D721Med (cell line): ENCODE measurements at regions not wholly inside any gene's neighbourhood (a gene's known extent, or its start where the extent isn't known, plus 50 kb on each side); places are given as distances from the start of the nearest gene placed in this dataset.

Experiments
- DNase-seq: peaks from one replicate; pipeline ENCODE4 v3.0.0; 2011; ENCODE audit warnings: low spot score; ENCODE audit not compliant: insufficient read length
- FAIRE-seq: peaks from 2 replicates; lab custom pipeline; 2011; peaks lifted over from hg19 to GRCh38; lab: Jason Lieb, UNC
- CTCF ChIP-seq: IDR thresholded peaks from 2 replicates; pipeline ENCODE4 v1.5.1; 2012; ENCODE audit warnings: mild to moderate bottlenecking, control low read depth; ENCODE audit not compliant: insufficient read depth; ENCODE audit errors: missing control alignments

- FAIRE-seq (no peak), DNase-seq (no peak)
- no peak for TF ChIP-seq CTCF
These were observed 354.0 kb downstream of the UQCRFS1 start for GRCh38 chr19:28858933-28859332.

- no peak for TF ChIP-seq CTCF
- DNase-seq (no peak), FAIRE-seq (no peak)
These were observed 355.0 kb downstream of the UQCRFS1 start for GRCh38 chr19:28857967-28858366.

DNA sequence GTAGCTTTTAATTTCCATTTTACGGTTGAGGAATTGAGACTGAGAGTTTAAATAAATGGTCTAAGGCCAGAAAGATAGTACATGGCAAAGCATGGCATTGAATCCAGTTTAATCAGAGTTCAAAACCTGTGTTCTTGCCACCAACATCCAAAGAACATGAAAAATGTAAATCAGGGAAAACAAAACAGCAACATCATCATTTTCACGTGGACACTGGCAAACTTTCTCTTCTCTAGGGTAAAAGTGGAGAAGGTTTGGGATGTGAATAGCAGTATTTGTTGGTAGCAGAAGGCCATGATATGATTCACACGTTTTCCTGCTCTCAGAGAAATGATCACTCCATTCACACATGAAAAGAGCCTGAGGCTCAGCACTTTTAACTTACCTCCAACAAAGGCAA, 357.7 kb downstream of the UQCRFS1 start:
- FAIRE-seq (no peak), DNase-seq (no peak)
- no peak for TF ChIP-seq CTCF

DNA sequence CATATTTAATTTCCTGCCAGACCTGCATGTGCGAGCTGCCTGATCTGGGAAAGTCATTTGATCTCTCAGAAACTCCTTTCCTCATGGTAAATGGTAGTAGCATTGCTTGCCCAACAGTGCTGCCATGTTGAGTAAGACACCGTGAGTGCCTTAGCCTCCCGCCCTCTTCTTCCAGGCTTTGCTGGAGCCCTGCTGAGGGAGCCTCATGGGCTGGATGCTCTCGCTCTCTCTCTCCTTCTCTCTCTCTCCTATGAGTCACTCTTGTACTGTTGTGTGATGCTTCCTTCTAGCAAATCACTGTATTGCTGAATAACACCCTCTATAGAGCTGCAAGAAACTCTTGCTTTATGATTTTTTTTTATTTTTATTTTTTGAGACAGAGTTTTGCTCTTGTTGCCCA, 365.5 kb downstream of the UQCRFS1 start:
- TF ChIP-seq CTCF = no peak
- FAIRE-seq (no peak), DNase-seq (no peak)

- FAIRE-seq = no peak
- DNase-seq = no peak
- TF ChIP-seq CTCF = no peak
These were observed 366.7 kb downstream of the UQCRFS1 start for GRCh38 chr19:28846094-28846812.

DNA sequence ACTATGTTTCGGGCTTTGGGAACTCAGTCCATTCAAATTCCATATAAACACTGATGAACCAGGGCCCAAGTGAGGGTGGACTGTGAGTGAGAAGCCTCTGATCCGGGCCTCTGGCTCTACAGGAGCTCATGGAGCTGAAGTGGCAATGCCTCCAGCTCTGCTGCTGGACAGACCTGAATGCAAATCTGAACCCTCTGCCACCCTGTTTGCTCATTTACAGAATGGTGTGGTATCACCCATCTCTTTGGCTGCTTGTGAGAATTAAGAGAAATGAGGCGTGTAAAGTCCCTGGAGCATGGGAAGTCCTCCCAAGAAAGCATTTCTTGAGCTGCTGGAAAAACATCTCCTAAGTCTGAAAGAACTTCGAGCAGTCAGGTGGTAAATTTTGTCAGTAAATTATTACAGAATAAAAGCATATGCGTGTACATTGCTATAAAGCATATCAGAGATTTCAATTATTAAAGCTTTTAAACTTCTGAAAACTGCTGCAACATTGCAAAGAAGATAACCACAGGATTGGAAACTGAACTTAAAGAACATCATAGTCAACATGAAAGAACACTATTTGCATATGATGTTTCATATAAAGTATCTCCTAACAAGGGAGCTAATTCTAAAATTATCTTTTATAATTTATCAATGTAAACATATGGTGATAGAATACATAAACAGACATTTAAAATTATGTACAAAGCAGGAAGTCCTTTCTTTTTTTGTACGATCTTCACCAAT, 369.0 kb downstream of the UQCRFS1 start:
- no peak for TF ChIP-seq CTCF
- DNase-seq = no peak
- FAIRE-seq = no peak

DNA sequence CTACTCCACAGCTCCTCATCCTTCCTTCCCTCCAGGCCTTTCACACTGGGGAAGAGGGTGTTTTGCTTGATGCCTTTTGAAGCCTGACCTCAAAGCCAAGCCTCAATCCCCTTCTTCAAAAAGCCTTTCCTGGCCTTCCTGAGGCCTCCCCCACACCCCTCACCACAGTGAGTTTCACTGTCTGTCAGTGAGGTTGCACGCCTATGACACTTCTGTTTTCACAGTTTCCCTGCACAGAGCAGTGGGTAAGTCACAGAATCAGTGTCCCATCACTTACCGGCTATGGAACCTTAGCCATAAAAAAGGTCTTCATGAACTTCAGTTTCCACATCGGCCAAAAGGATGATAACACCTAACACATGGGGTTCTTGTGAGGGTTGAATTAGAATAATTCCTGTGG, 371.4 kb downstream of the UQCRFS1 start:
- TF ChIP-seq CTCF = no peak
- DNase-seq = no peak
- no peak for FAIRE-seq
